Spleen (tissue), 7 donors: ENCODE measurements at regions not wholly inside any gene's neighbourhood (a gene's known extent, or its start where the extent isn't known, plus 50 kb on each side); places are given as distances from the start of the nearest gene placed in this dataset.

ENCODE experiments used
- POLR2A ChIP-seq, 3 donors: fragments of 450-650 bp; IDR thresholded peaks; one replicate each; pipeline ENCODE4 v1.5.1; 2017; ENCODE audit warnings: antibody characterized with exemption in 3 of 3, mild to moderate bottlenecking in 1 of 3
- TF ChIP-seq, protein P1 (sequence below), 11 experiments: fragments of 200-600 bp in 7 of 11; fragments of 450-650 bp in 4 of 11; sonication (generic) in 4 of 11; IDR thresholded peaks in 8 of 11; conservative IDR thresholded peaks in 3 of 11; 1 replicate in 7 of 11; 2 replicates in 4 of 11; pipeline versions ENCODE4 v1.4.0 to v1.8.0; 2016 to 2021; ENCODE audit warnings: antibody characterized with exemption in 11 of 11, inconsistent platforms in 4 of 11, mild to moderate bottlenecking in 1 of 11
- donor health status: DM: no; HTN: no; CAD: no; lungs with moderate emphysema.
- donor health status: DM: no; HTN: no; CAD: no.
- donor health status: DM: no; HTN: no; CAD: no.

GRCh38 chr7:116337018-116337417 is 126.7 kb downstream of the TES start:
- TF ChIP-seq, protein P1, sequence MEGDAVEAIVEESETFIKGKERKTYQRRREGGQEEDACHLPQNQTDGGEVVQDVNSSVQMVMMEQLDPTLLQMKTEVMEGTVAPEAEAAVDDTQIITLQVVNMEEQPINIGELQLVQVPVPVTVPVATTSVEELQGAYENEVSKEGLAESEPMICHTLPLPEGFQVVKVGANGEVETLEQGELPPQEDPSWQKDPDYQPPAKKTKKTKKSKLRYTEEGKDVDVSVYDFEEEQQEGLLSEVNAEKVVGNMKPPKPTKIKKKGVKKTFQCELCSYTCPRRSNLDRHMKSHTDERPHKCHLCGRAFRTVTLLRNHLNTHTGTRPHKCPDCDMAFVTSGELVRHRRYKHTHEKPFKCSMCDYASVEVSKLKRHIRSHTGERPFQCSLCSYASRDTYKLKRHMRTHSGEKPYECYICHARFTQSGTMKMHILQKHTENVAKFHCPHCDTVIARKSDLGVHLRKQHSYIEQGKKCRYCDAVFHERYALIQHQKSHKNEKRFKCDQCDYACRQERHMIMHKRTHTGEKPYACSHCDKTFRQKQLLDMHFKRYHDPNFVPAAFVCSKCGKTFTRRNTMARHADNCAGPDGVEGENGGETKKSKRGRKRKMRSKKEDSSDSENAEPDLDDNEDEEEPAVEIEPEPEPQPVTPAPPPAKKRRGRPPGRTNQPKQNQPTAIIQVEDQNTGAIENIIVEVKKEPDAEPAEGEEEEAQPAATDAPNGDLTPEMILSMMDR (IDR thresholded peaks at IDR 0.05 in 8 of 11, conservative IDR thresholded peaks at IDR 0.05 in 3 of 11), result no peak
- TF ChIP-seq POLR2A (IDR thresholded peaks at IDR 0.05), result no peak
